ENCODE measurements at regions not wholly inside any gene's neighbourhood (a gene's known extent, or its start where the extent isn't known, plus 50 kb on each side); places are given as distances from the start of the nearest gene placed in this dataset.

DNA sequence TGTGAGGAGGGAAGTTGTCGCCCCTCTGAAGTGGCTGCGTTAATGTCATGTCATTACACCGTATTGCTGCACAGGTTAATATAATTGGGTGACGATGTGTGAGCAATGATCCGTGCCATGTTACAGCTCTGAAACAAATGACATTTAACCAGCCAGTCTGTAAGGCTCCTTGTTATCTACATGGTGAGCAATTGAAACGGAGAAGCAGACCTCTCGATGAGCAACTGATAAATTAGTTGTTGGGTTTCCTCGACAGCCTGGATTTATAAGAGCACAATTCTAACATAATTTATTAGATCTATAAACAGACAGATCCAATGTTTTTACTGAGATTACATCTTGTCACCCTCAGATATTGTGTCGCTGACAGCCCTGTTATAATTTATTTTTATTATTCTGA is 49.9 kb upstream of the MAFB start:
- no peak for DNase-seq (ENCODE audit: low spot score)

DNA sequence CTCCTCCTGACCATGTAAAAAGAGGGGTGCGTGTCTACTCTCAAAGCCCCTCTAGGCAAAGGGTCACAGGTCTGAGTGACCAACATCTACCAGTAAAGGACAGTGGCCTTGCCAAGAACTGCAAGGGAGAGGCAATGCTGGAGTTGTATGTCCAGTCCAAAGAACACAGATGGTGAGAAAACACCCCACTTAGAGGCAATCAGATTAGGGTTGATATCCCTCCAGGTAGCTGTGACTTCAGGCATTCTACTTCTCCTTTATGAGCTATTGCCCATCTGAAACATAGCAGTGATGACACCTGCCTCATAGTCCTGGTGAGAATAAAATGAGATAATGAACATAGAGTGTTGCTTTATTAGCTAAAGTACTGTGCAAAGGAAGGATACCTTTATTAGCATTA is 50.8 kb upstream of the MAFB start:
- DNase-seq (ENCODE audit: low spot score) = no peak

DNA sequence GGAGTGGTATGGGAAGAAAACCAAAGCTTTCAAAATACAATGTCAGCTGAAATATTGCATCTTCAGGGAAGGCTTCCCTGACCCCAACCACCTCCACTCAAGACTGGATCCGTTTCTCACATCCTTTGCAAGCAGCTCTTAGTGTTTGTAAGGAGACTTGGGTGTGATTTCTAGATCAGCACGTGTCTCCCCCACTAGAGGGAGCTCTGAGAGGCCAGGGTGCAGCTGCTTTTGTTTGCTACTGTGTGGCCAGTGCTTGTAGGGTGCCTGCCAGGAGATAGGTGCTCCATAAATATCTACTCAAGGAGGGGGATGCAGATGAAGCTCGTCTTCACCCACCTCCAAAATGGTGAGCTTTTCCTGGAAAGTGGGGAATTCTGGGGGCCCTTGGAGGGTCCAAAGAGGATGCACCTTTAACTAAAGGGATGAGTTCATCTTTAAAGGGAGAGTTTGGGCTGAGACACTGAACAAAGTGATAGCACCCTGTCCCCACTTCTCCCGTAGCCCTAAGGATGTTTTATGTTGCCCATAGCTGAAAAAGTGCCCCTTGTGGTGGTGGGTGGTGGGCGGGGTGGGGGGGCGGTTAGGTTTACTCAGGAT is 52.6 kb upstream of the MAFB start:
- peak; percentile 17 for DNase-seq (ENCODE audit: low spot score)

DNA sequence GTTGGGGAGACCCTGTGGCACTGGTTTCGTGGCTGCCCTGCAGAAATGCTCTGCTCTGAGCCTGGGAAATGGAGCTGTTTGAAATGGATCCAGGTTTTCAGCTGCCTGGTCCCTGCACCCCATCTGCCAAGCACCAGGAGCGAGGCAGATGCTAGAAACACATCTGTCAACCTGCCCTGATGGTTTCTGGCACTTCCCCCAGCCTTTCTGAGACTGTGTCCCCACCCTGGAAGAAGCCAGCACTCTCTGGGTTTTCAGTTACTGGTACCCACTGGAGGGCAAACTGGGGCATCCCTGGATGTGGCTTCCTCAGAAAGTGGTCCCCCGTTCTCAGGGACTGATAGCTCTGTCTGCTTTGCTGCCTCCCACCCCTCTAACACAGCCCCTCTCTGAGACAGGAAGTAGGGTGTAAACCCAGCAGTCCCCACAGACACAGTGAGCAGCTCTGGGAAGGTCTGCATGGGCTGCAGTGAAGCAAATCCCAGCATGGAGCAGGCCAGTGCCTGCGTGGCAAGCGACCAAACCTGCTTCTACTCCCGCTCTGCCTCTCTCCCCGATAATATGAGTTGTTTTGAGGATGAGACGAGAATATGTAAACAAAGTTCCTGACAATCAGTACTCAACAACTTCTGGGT is 54.2 kb upstream of the MAFB start:
- DNase-seq (ENCODE audit: low spot score) = no peak

DNA sequence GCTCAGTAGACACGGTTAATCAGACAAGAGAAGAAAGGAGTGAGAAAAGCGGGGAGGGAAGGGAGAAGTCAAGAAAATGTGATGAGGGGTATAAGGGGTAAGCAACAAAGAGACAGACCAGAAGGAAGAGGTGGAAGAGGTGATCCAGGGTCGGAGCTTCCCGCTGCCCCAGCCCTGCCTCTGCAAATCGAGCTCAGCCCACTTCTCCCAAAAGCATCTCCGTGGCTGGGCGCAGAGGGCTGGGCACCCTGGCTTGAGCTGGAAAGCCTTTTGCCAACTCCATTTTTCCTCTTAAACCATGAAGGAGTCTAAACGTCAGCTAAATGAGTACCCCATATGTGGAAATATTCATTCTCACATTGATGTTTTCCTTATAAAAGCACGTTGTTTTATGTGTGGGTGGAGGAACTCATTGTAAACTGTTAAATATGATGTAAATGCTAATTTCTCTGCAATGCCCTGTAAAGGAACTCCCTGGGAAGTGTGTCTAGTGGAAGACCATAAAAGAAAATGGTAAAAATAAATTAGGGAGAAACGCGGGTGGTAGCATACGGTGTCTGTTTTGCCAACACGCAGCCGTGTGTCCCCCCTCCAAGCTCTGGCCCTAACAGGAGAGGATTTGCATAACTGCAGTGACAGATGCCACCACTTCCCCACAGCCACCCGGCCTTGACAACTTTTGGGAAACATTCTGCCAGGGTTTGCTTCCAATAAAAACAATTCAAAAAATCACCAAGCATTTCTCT is 55.2 kb upstream of the MAFB start:
- no peak for DNase-seq (ENCODE audit: low spot score)

DNA sequence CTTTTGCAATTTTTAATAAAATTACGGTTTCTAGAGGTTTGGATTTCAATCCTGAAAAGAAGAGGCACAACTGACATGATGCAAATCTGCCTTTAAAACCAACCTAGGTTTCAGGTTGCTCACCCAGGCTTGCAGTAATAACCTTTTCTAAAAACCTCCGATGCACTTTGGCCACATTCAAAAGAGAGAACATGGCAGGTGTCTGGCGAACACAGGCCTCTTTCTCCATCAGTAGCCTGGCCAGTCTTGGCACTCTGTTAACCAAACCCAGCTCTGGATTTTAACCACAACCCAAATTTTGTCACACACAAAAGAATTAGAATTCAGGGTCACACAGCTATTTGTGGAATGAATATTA is 55.8 kb upstream of the MAFB start:
- DNase-seq (ENCODE audit: low spot score) = no peak

DNA sequence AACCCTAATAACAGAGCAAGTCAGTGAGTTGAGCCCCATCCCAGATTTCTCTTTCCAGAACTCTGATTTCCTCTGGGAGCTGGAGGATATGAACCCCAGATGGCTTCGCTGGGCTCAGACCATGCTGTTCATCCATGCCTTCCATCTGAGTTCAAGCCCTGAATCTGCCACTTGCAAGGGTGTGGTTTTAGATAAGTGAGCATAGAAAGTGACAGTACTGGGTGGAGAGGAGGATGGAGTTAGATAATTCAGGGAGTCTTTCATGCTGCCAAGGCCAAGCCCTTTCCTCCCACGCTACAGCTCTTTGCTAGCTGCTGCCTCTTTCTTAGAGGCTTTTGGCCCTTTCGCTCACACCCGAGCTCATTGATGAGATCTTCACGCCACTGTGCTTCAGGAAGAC is 57.2 kb upstream of the MAFB start:
- DNase-seq (ENCODE audit: low spot score) = no peak

DNA sequence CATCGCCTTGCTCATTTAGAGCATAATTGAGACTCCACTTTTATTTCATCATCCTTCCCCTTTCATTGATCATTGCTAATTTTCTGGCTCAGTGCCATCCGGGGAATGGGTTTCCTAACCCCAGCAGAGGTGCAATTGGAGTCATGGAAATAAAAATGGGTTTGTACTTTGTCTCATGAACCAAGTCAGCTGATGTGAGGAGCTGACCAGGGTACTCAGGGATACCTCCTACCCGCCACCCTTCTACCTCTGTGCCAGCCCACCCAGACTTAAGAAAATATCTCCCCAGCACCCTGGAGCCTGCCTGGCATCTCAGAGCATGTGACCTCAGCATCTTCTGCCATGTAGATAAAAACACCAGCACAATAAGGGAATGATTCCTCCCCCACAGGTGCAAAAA is 59.1 kb upstream of the MAFB start:
- DNase-seq (ENCODE audit: low spot score) = no peak

DNA sequence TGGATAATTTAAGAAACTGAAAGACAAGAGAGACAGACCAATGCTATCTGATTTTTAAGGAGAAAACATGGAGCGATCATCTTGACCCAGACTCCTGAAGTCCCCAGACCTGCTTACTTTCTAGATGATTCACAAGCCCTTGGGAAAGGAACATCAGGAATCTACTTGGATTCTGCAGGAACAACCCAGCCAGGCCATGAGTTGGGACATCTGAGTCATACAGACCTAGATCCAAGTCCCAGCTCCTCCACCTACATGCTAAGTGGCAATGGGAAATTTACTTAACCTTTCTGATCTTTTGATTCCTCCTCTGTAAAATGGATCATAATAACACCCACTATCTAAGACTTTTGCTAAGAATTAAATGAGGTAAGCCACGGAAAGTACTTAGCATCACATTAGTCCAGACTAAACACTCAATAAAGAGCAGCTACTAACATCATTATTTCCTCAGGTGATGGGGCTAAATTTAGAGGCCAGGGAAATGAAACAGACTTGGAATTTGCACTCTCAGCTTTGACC is 61.0 kb upstream of the MAFB start:
- DNase-seq (ENCODE audit: low spot score) = no peak

DNA sequence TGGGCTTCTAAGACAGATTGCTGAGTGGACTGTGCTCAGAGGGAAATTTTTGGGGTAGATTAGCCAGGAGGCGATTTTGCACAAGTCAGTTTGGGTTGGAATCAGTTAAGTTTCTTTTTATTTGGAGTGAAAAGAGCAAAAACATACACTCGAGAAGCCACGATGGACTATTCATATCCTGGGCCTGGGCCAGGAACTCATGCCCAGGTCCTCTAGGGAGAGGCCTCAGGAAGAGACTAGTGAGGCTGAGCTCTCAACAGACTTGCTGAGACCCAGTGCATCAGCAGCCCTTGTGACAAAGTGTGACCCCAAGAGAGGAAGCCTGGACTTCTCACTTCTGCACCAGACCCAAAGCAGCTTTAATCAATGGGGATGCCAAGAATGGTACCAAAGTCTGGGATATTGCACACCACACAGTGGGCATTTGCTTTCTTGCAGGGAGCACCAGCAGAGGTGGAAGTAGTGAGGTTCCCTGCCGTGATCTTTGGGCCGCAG is 61.6 kb upstream of the MAFB start:
- DNase-seq (ENCODE audit: low spot score) = no peak

DNA sequence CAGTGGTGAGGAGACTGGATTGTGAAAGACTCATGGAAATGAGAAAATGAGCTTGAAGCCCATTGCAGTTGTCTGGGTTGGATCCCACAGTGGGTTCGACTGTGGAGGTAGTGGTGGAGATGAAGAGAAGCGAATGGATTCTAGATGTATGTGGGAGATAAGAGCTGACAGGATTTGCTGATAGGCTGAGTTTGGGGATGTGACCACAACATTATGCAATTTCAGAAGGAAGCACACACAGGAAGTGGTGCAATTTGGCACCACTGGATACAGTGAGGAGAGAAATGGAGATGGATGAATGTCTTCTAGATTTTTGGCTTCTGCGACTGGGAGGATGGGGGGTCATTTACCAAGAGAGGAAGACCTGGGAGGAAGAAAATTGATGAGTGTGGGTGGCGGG is 64.4 kb upstream of the MAFB start:
- DNase-seq (ENCODE audit: low spot score) = no peak

DNA sequence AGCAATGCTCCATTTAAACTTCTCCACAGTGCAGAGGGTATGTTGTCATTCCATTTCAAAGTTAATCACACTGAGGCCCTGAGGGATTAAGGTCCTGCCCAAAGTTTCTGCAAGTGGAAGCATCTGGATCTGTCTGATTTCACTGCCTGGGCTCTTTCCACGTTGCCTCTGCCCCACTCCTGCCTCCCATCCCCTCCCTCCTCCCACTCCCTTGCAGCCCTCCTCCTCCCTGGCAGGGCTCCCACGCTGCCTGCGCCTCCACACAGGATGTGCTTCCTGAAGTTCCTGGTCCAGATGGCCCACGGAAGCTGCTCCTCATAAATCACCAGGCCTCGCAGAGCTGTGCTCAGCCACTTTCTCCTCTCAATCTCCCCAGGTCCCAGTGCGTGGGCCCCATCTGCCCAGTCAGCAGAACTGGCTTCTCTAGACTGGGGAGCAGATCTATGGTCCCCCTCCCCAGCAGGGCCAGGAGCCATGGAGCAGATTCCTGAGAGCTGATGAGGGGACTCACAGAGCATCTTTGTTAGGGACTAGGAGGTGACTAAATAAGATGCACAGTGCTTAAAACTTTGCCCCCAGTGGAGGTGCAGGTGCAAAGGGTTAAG is 65.4 kb upstream of the MAFB start:
- DNase-seq (ENCODE audit: low spot score) = no peak

DNA sequence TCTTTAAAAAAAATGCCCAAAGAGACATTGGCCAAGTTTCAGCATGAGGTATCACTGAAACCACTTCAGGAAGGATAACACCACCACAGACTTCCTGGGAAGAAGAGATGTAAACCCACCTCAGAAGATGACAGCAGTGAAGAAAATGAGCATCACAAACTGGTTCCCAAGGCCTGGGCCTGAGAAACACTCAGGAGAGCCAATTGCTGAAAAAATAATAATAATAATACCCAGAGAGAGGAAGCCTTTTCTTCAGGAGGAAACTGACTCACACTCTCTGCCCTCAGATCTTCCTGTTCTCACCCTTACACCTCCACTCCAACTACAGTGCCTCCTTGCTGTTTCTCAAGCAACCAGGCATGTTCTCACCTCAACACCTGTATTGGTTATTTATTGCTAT is 68.1 kb upstream of the MAFB start:
- peak; percentile 20 for DNase-seq (ENCODE audit: low spot score)

DNA sequence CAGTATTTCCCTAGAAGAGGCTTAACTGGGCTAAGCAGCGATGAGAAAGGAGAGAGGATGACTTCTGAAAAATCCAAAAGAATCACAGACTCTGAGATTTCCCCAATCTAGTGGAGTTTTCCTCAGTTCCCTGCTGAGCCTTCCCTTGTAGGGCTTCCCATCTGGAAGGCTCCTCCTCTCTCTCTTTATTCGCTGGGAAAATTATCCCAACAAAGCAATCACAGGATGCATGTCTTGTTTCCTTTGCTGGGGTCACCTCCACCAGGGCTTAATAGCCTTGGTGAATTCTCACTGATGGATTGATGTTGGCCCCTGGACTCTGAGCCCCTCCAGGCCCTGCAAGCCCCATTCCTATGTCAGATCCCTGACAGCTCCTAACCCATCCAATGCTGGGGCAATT is 69.8 kb upstream of the MAFB start:
- DNase-seq (ENCODE audit: low spot score) = no peak

DNA sequence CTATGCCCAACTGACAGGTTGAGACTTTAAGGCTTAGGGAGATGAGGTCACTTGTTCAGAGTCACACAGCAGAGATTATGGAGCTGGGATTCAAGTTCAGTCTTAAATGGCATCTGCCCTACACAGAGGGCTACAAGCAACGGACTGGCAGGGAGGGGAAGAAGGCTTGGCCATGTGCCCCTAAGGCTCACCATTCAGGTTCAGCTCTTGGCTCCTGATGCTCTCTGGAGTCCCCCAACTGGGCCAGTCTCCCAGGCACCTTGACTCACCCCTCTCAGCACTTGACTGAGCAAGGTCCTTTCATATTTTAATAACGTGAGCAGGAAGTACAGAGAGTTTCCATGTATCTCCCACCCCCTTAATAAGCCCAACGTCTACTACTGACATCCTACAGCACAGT is 71.4 kb upstream of the MAFB start:
- no peak for DNase-seq (ENCODE audit: low spot score)

DNA sequence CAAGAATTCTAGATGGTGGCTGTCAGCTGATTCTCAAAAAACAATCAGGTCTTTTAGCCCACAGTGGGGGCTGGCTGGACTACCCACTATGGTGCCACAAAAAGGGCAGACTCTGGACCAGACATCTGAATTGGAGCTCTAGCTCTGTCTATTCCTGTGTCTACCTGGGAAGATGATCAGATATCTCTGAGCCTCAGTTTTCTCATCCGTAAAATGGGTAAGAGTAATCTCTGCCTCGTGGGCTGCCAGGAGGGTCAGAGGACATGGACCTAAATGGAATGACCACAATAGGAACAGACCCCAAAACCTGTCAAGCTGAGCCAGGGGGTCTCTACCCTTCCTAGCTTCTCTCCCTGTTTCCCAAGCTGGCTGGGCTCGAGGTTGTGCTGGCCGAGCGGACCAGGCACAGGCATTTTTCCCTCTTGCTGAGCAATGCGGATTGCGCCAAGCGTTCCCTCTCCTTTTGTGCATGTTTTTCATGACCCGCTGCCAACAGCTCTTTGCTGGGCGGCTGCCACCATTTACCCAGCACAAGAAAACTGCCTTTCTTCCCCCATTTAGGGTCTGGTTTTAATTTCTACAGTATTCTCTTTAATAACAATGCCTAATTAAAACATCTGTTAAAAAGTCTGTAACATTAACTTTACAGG is 74.7 kb upstream of the MAFB start:
- no peak for DNase-seq (ENCODE audit: low spot score)

DNA sequence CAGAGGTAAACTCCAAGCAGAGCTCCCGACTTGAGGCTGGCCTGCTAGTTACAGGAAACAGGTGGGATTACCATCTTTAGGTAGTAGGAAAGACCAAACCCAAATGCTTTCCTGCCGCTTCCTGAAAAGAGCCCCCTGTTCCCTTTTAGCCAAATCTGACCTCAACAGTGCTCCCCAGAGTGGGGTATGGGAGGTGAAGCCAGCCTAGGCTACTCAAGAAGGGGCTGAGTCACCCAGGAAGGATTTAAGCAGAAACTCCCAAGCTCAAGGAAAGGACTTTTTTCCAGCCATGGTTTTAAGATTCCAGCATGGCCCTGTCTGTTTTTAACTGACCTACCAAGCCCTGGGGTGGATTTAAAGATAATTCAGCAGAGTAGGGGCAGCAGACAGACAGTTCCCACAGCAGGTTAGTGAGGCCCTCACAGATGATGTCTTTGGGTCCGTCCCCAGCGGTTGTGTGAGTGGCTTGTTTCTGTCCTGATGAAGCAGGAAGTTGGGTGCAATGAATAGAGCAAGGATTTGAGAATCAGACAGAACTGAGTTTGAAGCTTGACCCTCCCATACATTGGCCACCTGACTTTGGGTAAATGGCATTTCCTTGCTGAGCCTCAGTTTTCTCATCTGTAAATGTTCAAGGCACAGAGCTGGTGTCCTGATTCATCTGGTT is 76.9 kb upstream of the MAFB start:
- no peak for DNase-seq (ENCODE audit: low spot score)

DNA sequence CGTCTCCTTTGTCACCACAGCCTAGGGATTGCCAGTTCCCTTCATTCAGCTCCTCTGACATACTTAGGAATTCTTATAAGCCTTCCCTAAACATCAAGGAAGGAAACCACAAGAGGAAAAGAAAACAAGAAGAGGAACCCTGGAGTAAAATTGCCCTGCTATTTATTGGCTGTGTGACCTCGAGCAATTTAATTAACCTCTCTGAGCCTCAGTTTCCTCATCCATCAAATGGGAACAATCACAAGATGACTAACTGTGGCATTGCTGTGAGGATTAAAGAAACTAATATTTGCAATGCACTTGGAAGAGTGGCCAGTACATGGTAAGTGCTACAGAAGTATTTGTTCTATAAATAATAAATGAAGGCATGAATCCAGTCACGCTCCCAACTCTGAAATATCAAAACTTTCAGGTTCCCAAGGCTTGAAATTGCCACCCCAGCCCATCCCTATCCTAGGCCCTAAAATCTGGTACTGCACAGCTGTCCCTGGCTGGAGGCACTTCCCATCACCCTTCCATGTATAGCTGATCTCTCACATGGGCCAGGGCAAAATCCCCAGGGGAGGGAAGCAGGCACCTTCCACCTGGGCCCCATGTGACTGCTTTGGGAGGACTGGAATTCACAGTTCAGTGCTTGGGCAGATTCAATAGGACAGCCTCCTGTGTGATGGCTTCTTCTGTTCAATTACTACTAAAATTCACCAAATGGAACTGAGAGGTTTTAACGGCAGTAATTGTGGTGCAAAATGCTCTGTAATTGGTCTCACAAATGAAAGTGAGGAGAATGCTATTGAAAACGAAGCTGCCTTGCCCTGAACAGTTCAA is 78.0 kb upstream of the MAFB start:
- no peak for DNase-seq (ENCODE audit: low spot score)

DNA sequence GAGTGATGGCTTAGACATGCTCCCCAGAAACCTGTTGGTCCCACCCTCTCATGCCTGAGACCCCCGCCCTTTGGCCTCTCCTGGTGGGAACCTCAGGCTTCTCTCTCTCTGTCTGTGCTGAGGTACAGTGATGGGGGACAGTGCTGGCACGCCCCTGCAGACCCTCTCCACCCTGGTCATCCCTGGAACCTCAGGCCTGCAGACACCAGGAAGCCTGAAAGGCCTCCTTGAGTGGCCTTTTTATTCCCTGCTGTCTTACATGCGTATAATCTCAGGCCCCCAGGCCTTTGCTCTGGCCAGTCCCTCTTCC is 78.5 kb upstream of the MAFB start:
- no peak for DNase-seq (ENCODE audit: low spot score)

DNA sequence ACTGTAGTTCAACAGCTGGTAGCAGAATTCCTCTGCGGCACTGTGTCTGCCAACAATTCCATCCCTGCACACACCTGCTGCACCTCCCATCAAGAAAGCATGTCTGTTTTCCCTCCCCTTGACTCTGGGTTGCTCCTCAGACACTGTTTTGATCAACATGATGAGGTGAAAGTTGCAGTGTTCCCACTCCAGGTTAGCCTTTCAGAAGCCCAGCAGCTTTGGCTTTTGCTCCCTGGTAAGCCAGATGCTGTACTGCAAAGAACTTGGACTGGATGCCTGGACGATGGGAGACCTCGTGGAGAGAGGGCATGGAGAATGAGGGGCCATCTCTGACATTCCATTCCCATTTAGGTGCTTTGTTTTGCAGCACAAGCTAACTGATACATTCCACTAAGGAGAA is 79.1 kb upstream of the MAFB start:
- DNase-seq (ENCODE audit: low spot score) = no peak

DNA sequence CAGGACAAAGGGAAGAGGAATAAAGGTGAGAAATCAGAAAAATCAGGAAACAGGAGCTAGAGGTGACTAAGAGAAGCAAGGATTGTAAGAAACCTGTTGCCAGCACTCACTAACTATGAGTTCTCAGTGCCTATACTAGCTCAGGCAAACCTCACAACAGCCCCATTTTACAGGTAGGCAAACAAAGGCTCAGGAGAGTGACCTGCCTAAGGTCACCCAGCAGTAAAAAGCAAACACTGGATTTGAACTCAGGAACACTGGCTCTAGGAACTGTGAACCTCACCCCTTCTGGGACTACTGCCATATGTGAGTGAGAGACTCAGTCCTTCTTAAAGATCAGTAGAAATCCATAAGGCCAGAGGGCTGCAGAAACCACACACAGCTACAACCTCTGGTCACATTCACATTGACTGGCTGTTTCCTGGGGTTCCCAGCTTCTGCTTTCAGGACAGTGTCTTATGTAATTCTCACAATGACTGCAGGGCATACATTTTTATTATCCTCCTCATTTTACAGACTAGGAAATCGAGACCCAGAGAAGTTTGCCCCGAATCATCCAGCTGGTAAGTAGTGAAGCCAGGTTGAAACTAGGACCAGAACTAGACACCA is 80.7 kb upstream of the MAFB start:
- DNase-seq (ENCODE audit: low spot score) = no peak
